DND-41 (cell line): ENCODE measurements at regions not wholly inside any gene's neighbourhood (a gene's known extent, or its start where the extent isn't known, plus 50 kb on each side); places are given as distances from the start of the nearest gene placed in this dataset.

Experiments
- ATAC-seq: fragments of 200-7000 bp; cut with Tn5 transposase; 3 replicates; pipeline ENCODE4 v1.9.1; 2021; ENCODE audit warnings: low read depth; ENCODE audit not compliant: insufficient read depth
- DNase-seq: peaks from one replicate; pipeline ENCODE4 v3.0.0-alpha.2; 2020
- H2AFZ ChIP-seq: 2 replicates; pipeline ENCODE4 v1.6.0; 2012; ENCODE audit warnings: low read depth, low read length
- H3K27ac ChIP-seq: 2 replicates; pipeline ENCODE4 v1.5.1; 2012; ENCODE audit warnings: low read length, inconsistent platforms
- H3K27me3 ChIP-seq: fragments of 200-600 bp; sonication (generic); 2 replicates; pipeline ENCODE4 v1.6.0; 2012; ENCODE audit warnings: low read length, mild to moderate bottlenecking, inconsistent platforms; ENCODE audit not compliant: insufficient read depth, poor library complexity
- H3K36me3 ChIP-seq: 2 replicates; pipeline ENCODE4 v1.5.1; 2012; ENCODE audit warnings: low read length, inconsistent platforms; ENCODE audit not compliant: insufficient read depth
- H3K4me1 ChIP-seq: 2 replicates; pipeline ENCODE4 v1.5.1; 2012; ENCODE audit warnings: mild to moderate bottlenecking, low read length; ENCODE audit not compliant: insufficient read depth
- H3K4me2 ChIP-seq: 2 replicates; pipeline ENCODE4 v1.6.0; 2012; ENCODE audit warnings: mild to moderate bottlenecking, moderate library complexity, low read length, inconsistent platforms; ENCODE audit not compliant: insufficient read depth
- H3K4me3 ChIP-seq, 2 experiments: fragments of 200-600 bp in 1 of 2; shearing (Covaris generic) in 1 of 2; 2 replicates each; pipeline ENCODE4 v1.5.1; 2012 to 2016; ENCODE audit warnings: inconsistent platforms in 2 of 2, low read length in 2 of 2, mild to moderate bottlenecking in 2 of 2, low read depth in 1 of 2, moderate library complexity in 1 of 2
- H3K79me2 ChIP-seq: 2 replicates; pipeline ENCODE4 v1.6.0; 2012; ENCODE audit warnings: low read length, inconsistent platforms; ENCODE audit not compliant: insufficient read depth
- H3K9ac ChIP-seq: 2 replicates; pipeline ENCODE4 v1.6.0; 2012; ENCODE audit warnings: low read depth, mild to moderate bottlenecking, inconsistent platforms, low read length, moderate library complexity
- H3K9me3 ChIP-seq: 2 replicates; pipeline ENCODE4 v1.5.1; 2012; ENCODE audit warnings: low read length, moderate library complexity, mild to moderate bottlenecking, inconsistent platforms; ENCODE audit not compliant: insufficient read depth, severe bottlenecking
- H4K20me1 ChIP-seq: 2 replicates; pipeline ENCODE4 v1.6.0; 2012; ENCODE audit warnings: low read length; ENCODE audit not compliant: insufficient read depth
- CTCF ChIP-seq: IDR thresholded peaks from 2 replicates; pipeline ENCODE4 v1.5.1; 2012; ENCODE audit warnings: borderline replicate concordance, low read length, moderate library complexity, mild to moderate bottlenecking; ENCODE audit not compliant: poor library complexity, severe bottlenecking; ENCODE audit errors: extremely low read depth
- EZH2 ChIP-seq: IDR thresholded peaks from 3 replicates; pipeline ENCODE4 v1.6.1; 2012; ENCODE audit warnings: borderline replicate concordance, low read depth, mild to moderate bottlenecking, moderate library complexity, low read length, inconsistent platforms; ENCODE audit not compliant: severe bottlenecking

GRCh38 chr7:27362026-27362425 lies 119.4 kb downstream of the EVX1 start:
- DNase-seq (no peak), ATAC-seq (no peak)
- TF ChIP-seq CTCF = no peak
- TF ChIP-seq EZH2 = no peak
- no peak overlapping the region for H2AFZ ChIP-seq
- H3K27me3 ChIP-seq = peaks cover 21% of the 10 kb centered on the region
- no peak overlapping the region for H3K4me3 ChIP-seq
- no peaks in the 10 kb centered on the region for H3K9me3 ChIP-seq
- H3K9ac ChIP-seq = no peak overlapping the region
- H3K4me2 ChIP-seq = no peak overlapping the region
- H3K4me1 ChIP-seq = no peaks in the 10 kb centered on the region
- H3K79me2 ChIP-seq = no peaks in the 10 kb centered on the region
- no peak overlapping the region for H3K27ac ChIP-seq
- H4K20me1 ChIP-seq = no peaks in the 10 kb centered on the region
- no peaks in the 10 kb centered on the region for H3K36me3 ChIP-seq

DNA sequence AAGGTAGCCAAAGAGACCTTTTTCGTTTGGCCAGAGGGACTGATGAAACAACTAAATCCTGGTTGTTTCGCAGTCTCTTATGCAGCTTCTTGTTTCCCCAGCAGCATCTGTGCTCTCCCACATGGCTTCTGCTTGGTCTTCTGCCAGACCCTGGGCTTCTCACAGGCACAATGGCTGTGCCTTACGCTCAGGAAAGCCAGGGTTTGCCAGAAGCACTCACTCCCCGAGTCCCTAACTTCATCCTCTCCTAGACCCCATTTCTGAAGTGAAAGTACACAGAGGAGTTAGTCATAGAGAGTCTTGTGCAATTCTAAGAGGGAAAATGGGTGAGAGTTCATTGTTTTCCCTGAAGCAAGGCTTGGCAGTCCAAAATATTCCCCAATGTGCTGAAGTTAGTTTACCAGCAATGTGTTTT lies 121.7 kb downstream of the EVX1 start:
- Histone ChIP-seq H3K27ac (no peak overlapping the region), H2AFZ (no peak overlapping the region), H3K9me3 (no peaks in the 10 kb centered on the region), H4K20me1 (no peaks in the 10 kb centered on the region), H3K27me3 (peaks cover 10% of the 10 kb centered on the region), H3K36me3 (no peaks in the 10 kb centered on the region), H3K4me2 (no peak overlapping the region), H3K79me2 (no peaks in the 10 kb centered on the region), H3K9ac (no peak overlapping the region), H3K4me1 (no peaks in the 10 kb centered on the region), H3K4me3 (no peak overlapping the region)
- TF ChIP-seq CTCF (no peak), EZH2 (no peak)
- DNase-seq (no peak), ATAC-seq (no peak)

GRCh38 chr7:27367179-27367932 lies 124.8 kb downstream of the EVX1 start:
- Histone ChIP-seq H3K36me3 (no peaks in the 10 kb centered on the region), H3K27ac (no peak overlapping the region), H3K9me3 (no peaks in the 10 kb centered on the region), H2AFZ (no peak overlapping the region), H3K4me1 (no peaks in the 10 kb centered on the region), H3K27me3 (peaks cover 4% of the 10 kb centered on the region), H3K4me2 (no peak overlapping the region), H3K4me3 (no peak overlapping the region), H4K20me1 (no peaks in the 10 kb centered on the region), H3K79me2 (no peaks in the 10 kb centered on the region), H3K9ac (no peak overlapping the region)
- TF ChIP-seq CTCF (no peak), EZH2 (no peak)
- DNase-seq = no peak
- ATAC-seq = no peak
